NCI-H446 treated with DMSO at 0.1 percent for 48 hours (cell line): ENCODE measurements at regions not wholly inside any gene's neighbourhood (a gene's known extent, or its start where the extent isn't known, plus 50 kb on each side); places are given as distances from the start of the nearest gene placed in this dataset.
"Not testable (repeated sequence)": the region's sequence is repeated elsewhere in the genome, so short reads cannot be mapped to it uniquely, and the experiment has no call there.

Experiments used
- DNase-seq: peaks from one replicate; lab custom pipeline; 2025; lab: John Stamatoyannopoulos, UW

DNA sequence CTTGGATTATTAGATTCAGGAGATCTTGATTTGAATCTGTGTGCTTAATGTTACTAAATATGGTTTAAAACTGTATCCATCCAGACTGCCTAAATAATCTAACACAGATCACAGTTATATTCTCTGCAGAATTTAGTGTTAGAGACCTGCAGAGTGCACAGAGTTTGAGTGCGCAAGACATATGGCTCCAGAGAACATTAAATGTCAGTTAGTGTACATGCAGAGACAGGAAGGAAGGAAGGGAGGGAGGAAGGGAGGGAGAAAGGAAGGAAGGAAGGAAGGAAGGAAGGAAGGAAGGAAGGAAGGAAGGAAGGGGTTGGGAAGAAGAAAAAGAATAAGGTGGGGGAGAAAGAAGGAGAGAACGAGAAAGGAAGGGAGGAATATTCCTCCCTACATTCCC, 210.0 kb upstream of the COX7C start:
- no peak for DNase-seq

DNA sequence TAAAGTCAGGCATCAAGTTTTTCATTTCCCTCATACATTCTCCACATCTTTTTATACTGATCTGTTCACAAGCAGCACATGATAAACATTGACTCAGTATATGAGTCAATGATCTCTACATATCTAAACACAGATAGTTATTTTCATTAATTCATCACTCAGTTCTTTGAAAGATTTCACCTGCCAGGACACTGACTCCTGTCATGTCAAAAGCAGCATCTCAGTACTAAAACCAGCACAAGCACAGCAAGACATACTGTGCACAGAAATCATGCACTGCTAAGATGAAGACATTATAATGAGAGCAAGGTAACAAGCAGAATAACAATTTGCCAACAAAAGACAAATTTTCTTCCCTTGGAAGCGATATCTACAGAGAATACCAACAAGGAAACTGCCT, 206.1 kb upstream of the COX7C start:
- no peak for DNase-seq

DNA sequence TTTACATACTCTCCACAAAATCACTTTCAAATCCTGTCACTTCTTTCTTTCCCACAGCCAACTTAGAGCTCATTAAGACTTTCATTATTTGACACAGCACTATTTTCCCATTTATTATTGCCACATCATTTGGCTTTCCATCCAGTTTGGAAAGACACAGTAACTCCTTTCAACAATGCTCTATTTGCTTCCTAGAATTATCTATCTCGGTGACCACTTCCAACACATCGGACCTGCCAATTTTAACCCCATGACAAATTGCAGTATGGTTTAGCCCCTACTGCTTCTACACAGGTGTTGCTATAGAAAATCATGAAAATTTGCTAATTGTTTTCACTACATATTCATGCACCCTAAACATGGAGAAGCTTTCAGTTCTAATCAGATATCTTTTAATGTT, 190.6 kb upstream of the COX7C start:
- DNase-seq = no peak

DNA sequence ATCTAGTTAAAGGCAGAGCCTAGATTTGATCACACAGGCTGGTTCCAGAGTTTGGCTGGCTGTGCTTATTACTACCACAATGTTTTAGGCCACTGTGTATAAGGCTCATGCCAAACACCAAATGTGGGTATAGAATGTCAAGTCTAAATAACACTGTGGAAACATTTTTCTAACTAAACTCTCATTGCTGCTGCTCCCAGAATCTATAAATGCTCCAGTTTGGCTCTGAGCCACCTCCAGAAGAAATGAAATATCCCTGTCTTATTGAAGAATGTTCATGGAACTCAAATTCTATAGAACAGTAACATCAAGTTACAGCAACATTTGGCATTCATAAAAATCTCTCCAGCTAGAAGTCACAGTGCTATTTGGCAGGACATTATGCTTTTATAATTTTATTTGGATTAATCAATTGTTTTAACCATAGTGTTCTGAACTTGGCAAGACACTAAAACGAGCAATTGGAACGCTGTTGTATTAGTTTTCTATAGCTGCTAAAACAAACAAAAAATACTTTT, 178.1 kb upstream of the COX7C start:
- DNase-seq = peak; percentile 31

DNA sequence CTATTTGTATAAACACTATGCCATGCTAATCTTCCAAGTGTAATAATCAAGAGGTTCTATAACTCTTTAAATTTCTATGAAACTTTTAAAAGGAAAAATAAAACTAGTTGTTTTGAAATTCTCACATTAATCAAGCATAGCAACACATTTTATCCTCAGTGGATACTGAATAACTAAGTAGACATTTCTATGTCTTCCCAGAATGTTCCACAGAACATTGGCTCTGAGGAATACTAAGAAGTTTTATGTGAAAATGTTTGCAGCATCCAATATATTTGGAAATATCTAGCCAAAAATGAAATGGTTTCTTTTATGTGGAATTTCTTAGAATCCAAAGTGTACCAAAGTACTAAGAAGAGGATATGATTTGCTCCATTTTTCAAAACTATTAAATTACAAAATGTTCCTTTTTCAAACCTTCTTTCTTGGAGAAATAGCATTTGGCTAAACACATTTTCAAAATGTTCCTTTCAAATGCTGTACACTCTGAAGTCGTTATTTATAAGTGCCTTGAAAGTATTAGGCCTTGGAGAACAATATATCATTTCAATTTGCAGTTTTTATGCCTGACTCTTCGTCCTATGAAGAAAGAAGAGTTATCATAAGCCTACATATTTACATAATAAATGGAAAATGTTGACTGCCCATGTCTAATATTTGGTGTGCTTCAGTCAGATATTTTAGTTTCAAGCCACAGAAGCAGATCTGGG, 175.6 kb upstream of the COX7C start:
- no peak for DNase-seq

DNA sequence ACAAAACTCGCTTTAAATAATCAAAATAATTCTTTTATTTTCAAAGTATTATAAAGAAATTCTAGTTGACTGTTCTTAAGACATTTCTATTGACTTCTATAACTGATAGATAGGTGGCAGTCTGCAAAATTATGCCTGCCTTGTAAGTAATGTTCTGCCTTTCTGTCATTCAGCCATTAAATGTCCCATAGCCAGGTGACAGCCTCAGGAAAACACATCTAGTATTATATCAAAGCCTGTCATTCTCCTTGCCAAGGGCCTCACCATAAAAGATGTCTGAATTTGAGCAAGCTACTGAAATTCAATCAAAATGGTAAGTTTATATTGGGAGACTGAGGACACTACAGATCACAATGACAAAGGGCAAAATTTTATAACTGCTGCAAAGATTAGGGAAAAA, 170.4 kb upstream of the COX7C start:
- DNase-seq = no peak

DNA sequence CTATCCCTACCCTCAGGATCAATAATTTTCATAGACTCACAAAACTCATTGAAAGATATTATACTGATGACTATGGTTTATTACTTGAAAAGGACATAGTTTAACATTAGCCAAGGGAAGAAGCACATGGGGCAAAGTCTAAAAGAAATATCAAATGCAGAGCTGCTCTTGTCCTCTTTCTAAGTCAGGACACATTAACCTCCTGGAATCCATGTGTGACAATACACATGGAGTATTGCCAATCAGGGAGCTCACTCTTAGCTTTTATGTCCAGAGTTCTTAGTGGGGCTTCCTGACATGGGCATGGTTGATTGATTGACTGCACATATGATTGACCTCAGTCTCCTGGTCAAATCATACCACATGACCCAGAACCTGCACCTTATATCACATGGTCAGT, 165.5 kb upstream of the COX7C start:
- no peak for DNase-seq

DNA sequence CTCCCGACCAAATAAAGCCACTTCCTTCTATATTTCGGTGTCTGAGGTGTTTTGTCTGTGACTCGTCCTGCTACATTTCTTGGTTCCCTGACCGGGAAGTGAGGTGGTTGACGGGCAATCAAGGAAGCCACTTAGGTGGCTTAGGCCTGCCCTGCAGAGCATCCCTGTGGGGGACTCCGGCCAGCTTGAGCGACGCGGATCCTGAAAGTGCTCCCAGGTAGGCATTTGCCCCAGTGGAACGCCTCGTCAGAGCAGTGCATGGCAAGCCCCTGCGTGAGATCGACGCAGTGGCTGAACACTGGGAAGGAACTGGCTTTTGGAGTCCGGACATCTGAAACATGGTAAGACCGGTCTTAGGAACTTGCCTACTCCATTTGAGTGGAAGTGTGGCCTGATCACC, 157.2 kb upstream of the COX7C start:
- no peak for DNase-seq

DNA sequence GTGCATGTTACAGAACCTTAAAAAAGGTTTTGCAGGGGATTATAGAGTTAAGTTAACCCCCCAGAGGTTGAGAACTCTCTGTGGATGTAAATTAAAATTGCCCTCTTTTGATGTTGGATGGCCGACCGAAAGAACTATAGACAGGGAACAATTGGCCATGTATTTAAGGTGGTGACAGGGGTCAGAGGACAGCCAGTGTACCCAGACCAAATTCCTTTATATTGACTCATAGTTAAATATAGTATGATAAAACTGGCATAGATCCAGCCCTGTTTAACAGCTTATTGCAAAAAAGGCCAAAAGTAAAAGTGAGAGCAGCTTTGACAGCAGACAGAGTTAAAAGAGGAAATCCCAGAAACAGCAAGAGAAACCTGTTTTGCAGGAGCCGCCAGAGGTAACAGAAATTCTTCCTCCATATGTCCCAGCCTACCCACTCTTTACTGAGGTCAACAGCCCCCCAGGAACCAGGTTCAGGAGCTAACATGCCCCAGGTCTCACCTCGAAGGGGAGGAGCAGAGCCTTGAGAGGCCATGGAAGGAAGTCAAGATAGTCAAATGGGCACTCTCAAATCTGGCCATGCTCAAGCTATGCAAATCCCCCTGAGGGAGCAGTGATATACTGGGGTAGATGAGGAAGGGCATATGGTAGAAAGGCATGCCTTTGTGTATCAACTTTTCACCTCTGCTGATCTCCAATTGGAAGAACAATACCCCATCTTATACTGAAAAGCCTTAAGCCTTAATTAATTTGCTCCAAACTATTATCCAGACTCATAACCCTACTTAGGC, 156.4 kb upstream of the COX7C start:
- no peak for DNase-seq

DNA sequence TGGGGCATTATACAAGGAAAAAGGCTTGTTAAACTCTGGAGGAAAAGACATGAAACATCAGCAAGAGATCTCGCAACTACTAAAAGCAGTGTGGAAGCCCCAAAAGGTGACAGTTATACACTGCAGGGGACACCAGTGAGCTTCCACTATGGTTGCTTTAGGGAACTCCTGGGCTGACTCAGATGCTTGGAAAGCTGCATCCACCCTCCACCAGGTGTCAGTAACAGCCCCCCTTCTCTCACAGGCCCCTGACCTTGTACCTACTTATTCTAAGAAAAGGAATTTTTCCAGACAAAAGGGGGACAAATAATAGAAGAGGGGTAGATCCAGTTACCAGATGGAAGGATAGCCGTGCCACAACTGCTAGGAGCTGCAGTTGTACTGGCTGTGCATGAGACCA, 154.4 kb upstream of the COX7C start:
- DNase-seq = no peak

DNA sequence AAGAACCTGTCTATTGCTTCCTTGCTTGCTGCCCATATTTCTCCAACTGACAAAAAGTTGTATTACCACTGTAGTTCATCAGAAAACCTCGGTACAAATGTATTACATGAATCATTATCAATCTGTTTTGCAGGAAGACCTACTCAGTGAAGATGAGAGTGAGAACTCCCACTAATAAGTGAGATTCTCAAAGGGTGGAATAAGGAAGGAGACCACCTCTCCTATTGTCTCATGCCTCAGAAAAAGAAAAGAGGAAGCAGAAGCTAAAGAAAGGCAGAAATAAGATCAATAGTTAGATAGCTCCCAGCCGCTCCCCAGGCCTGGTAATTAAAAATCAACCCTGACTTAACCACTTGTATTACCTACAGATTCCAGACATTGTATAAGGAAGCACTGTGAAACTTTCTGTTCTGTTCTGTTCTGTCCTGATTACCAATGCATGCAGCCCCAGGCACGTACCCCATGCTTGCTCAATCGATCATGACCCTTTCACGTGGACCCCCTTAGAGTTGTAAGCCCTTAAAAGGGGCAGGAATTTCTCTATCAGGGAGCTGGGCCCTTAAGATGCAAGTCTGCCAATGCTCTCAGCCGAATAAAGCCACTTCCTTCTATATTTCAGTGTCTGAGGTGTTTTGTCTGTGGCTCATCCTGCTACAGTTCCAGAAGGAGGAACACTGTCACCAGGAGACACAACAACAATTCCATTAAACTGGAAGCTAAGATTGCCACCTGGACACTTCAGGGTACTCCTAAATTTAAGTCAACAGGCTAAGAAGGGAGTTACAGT, 152.5 kb upstream of the COX7C start:
- no peak for DNase-seq

DNA sequence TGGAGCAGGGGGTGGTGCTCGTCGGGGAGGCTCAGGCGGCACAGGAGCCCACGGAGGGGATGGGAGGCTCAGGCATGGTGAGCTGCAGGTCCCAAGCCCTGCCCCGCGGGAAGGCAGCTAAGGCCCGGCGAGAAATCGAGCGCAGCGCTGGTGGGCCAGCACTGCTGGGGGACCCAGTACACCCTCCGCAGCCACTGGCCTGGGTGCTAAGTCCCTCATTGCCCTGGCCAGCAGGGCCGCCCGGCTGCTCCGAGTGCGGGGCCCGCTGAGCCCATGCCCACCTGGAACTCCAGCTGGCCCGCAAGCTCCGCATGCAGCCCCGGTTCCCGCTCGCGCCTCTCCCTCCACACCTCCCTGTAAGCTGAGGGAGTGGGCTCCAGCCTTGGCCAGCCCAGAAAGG, 151.0 kb upstream of the COX7C start:
- DNase-seq = not testable (repeated sequence)

DNA sequence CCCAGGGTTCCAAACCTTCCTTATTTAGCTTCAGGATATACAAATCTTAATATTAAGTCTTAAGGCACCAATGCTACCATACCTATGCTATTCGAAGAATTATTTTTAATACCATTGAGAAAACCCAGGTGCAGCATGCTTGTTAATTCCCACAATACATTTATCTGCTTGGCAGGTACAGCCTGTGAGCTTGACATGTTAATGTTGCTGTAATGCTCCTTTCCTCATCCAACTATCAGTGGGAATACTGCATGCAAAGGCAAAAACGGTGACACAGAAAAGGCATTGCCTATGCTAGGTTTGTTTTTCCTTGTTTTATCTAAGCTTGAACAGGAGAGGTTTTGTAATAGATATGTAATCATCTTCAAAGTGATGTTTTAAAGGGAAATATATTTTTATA, 135.7 kb upstream of the COX7C start:
- no peak for DNase-seq

DNA sequence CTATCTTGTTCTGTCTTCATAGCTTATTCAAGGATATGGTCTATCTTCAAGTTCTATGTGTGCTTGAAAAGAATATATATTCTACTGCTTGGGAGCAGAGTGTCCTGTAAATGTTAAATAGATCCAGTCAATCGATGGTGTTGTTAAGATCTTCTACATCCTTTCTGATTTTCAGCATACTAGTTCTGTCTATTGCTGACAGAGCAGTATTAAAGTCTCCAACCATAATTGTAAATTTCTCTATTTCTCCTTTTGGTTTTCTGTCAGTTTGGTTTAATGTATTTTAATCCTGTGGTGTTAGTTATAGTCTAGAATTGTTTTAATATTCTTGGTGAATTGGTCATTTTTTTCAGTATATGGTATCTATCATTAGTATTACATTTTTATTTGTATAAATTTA, 124.0 kb upstream of the COX7C start:
- DNase-seq = no peak

DNA sequence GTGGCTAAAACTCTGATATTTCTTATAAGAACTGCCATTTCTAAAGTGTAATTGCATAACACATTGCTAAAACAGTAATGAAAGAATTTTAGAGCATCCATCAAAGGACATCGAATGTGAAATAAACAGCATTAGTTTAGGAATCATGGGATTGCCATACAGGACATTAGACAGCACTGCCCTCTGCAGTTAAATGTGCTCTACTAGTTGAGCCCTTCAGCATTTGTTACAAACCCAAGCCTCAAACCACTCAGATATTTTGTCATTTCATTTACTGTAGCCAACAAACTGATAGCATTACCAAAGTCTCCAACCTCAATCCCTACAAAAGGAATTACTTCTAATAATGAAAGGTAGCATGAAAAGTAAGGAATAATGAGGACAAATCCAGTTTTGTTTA, 116.8 kb upstream of the COX7C start:
- no peak for DNase-seq

DNA sequence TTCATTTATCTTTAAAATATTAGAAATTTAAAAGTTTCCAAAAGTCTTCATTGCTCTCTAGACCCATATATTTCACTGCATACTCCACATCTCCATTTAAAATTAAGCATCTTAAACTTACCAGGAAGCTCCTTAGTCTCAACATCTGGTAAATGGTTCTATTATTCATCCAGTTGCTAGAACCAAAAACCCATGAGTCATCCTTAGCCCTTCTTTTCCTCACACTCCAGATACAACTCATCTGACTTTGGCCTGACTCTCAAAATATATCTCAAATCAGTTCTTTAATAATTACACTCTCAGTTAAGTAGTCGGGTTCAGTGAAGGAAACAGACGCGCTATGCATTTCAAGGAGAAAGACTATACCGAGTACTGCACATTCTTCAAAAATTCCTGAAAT, 110.2 kb upstream of the COX7C start:
- no peak for DNase-seq

DNA sequence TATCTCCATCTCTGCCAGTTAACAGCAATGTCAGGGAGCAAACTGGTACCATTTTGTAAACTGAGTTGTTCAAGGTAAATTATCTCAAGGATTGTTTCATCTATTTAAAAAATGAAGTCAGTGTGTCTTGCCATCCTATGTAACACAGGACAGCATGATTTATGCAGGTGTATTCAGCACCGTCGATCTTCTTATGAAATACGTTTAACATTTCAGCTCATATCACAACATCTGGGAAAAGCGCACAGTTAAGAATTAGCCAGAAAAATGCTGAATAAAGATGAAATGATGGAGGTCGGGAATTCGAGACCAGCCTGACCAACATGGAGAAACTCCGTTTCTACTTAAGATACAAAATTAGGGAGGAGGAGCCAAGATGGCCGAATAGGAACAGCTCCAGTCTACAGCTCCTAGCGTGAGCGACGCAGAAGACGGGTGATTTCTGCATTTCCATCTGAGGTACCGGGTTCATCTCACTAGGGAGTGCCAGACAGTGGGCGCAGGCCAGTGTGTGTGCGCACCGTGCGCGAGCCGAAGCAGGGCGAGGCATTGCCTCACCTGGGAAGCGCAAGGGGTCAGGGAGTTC, 107.3 kb upstream of the COX7C start:
- DNase-seq = not testable (repeated sequence)

DNA sequence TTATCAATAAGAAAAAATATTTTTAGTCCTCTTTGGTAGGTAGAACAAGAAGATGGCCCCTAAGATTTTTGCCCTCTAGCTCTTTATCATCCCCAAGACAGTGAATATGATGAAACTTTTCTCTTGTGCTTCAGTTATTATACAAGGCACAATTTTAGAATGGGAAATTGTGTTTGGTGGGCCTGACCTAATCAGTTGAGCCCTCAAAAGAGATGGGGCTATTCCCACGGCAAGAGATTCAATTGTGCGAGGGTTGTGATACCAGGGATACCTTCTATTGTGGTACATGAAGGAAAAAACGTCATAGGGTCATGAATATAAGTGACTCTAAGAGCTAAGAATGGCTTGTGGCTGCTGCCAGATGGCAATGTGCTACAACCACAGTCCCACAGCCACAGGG, 94.0 kb upstream of the COX7C start:
- DNase-seq = no peak

DNA sequence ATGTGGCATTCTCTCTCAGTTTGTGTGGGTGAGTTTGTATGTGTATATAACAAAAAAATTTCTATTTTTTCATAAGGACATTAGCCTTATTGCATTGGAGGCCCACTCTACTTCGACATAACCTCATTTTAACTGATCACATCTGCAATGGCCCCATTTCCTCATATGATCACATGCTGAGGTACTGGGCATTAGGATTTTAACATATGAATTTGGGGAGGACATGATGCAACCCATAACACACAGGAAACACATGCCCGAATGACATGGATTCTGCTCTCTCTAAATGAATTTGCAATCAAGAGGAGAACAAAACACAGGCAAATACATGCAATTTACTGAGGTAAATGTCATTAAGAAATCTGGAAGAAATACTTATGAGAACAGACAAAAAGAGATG, 92.1 kb upstream of the COX7C start:
- DNase-seq = no peak

DNA sequence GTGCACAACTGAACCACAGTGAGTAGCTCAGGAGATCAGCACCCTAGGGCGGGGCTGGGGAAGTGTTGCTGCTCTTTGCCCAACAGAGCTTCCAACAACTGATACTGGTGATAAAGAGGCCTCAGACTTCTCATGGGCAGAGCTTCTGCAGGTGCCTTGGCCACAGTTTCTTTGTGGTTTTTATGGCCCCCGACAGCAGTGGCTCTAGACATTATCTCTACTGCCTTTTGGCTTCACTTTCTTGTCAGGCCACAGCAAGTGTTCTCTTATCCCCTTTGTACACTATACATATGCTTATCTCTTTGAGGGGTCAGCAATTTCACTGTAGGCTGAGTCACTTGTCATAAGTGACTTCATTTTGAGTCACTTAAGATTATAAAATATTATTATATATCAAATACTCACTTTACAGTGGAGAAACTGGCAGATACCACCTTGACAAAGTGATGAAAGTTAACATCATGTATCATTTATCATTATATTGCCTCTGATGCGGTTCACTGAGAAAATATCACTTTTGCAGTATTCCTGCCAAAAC, 90.9 kb upstream of the COX7C start:
- DNase-seq = no peak

DNA sequence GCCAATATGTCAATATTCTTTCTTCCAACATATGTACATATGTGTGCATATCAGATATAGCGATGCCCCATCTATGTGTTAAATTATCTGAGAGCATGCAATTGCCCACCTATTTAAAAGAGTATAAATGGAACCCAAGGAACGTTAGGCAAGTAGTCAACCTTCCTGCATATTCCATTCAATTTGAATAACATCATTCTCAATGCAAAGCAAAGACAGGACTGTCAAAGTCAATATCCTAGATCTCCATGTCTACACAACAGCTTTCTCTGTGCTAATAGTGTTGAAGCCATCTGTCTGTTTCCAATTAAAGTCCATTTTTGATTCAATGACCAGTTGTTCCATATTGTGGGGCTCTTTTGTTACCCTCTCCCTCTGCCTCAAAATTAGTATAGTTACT, 85.3 kb upstream of the COX7C start:
- DNase-seq = no peak

DNA sequence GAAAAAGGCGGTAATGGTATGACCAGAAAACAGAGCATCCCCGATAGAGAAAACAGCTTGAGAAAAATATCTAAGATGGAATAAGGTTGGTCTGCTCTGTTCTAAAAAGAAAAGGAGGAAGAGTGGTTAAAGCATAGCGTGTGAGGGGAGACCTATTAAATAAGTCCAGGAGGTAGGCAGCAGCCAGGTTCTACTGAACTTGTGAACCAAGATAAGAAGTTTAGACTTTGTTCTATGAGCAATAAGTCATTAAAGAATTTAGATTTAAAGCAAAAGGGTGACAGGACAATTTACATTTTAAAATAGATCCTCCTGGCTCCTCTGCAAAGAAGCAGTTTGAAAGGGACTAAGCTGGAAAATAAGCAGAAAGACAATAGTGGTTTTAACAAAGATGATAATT, 81.3 kb upstream of the COX7C start:
- DNase-seq = no peak
